Nephron progenitor cell (in vitro differentiated cells): ENCODE measurements at regions not wholly inside any gene's neighbourhood (a gene's known extent, or its start where the extent isn't known, plus 50 kb on each side); places are given as distances from the start of the nearest gene placed in this dataset.

Experiments used
- DNase-seq: peaks from one replicate; pipeline ENCODE4 v3.0.0; 2021
- H3K27ac Mint-ChIP-seq: 2 replicates; pipeline ENCODE4 v1.8.0; 2021; ENCODE audit warnings: mild to moderate bottlenecking, moderate library complexity, mixed read lengths
- H3K27me3 Mint-ChIP-seq: 2 replicates; pipeline ENCODE4 v1.8.0; 2021; ENCODE audit warnings: mild to moderate bottlenecking, low read depth, mixed read lengths; ENCODE audit not compliant: poor library complexity
- H3K36me3 Mint-ChIP-seq: 2 replicates; pipeline ENCODE4 v1.8.0; 2021; ENCODE audit warnings: low read depth, mixed read lengths
- H3K4me1 Mint-ChIP-seq: 2 replicates; pipeline ENCODE4 v1.8.0; 2021; ENCODE audit warnings: mixed read lengths
- H3K4me3 Mint-ChIP-seq: 2 replicates; pipeline ENCODE4 v1.8.0; 2021; ENCODE audit warnings: mild to moderate bottlenecking, moderate library complexity, mixed read lengths
- H3K9me3 Mint-ChIP-seq: 2 replicates; pipeline ENCODE4 v1.8.0; 2021; ENCODE audit warnings: mild to moderate bottlenecking, moderate library complexity, mixed read lengths
- CTCF ChIP-seq: fragments of 200-600 bp; sonication (generic); IDR thresholded peaks from 2 replicates; pipeline ENCODE4 v1.5.0; 2021; ENCODE audit warnings: antibody characterized with exemption

- H3K4me1 Mint-ChIP-seq = peaks cover 34% of the 10 kb centered on the region
- no peaks in the 10 kb centered on the region for H3K9me3 Mint-ChIP-seq
- H3K4me3 Mint-ChIP-seq = no peak overlapping the region
- H3K36me3 Mint-ChIP-seq = no peaks in the 10 kb centered on the region
- no peak for DNase-seq
- no peak overlapping the region for H3K27ac Mint-ChIP-seq
- TF ChIP-seq CTCF = no peak
- H3K27me3 Mint-ChIP-seq = peaks cover 7% of the 10 kb centered on the region
Measured at GRCh38 chr6:4714961-4715501, 61.2 kb upstream of the CDYL start.

- H3K4me3 Mint-ChIP-seq = no peak overlapping the region
- peaks cover 7% of the 10 kb centered on the region for H3K27me3 Mint-ChIP-seq
- no peak overlapping the region for H3K27ac Mint-ChIP-seq
- H3K4me1 Mint-ChIP-seq = peaks cover 34% of the 10 kb centered on the region
- peaks cover 20% of the 10 kb centered on the region for H3K9me3 Mint-ChIP-seq
- no peaks in the 10 kb centered on the region for H3K36me3 Mint-ChIP-seq
- DNase-seq = no peak
- TF ChIP-seq CTCF = no peak
Measured at GRCh38 chr6:4712291-4712690, 63.9 kb upstream of the CDYL start.

GRCh38 chr6:4707011-4707410, 69.2 kb upstream of the CDYL start:
- Mint-ChIP-seq H3K27me3 (peaks cover 3% of the 10 kb centered on the region), H3K4me1 (peaks cover 26% of the 10 kb centered on the region), H3K36me3 (no peaks in the 10 kb centered on the region), H3K4me3 (no peak overlapping the region), H3K9me3 (peaks cover 35% of the 10 kb centered on the region), H3K27ac (no peak overlapping the region)
- TF ChIP-seq CTCF = no peak
- no peak for DNase-seq

GRCh38 chr6:4705809-4706208, 70.4 kb upstream of the CDYL start:
- no peak overlapping the region for H3K27ac Mint-ChIP-seq
- H3K27me3 Mint-ChIP-seq = peaks cover 3% of the 10 kb centered on the region
- TF ChIP-seq CTCF = no peak
- no peak for DNase-seq
- peaks cover 16% of the 10 kb centered on the region for H3K4me1 Mint-ChIP-seq
- peaks cover 35% of the 10 kb centered on the region for H3K9me3 Mint-ChIP-seq
- no peak overlapping the region for H3K4me3 Mint-ChIP-seq
- H3K36me3 Mint-ChIP-seq = no peaks in the 10 kb centered on the region

- DNase-seq = no peak
Measured at GRCh38 chr6:4703382-4703781, 72.8 kb upstream of the CDYL start.

More at GRCh38 chr6:4703382-4703781, 72.8 kb upstream of the CDYL start:
- Mint-ChIP-seq H3K27ac (no peak overlapping the region), H3K4me1 (peaks cover 13% of the 10 kb centered on the region), H3K36me3 (no peaks in the 10 kb centered on the region), H3K9me3 (peaks cover 25% of the 10 kb centered on the region), H3K4me3 (no peak overlapping the region), H3K27me3 (no peaks in the 10 kb centered on the region)
- no peak for TF ChIP-seq CTCF
